Peyer's patch (tissue), 4 donors: ENCODE measurements at regions not wholly inside any gene's neighbourhood (a gene's known extent, or its start where the extent isn't known, plus 50 kb on each side); places are given as distances from the start of the nearest gene placed in this dataset.
"Not testable (repeated sequence)": the region's sequence is repeated elsewhere in the genome, so short reads cannot be mapped to it uniquely, and the experiment has no call there.

Experiments
- DNase-seq, 3 donors: peaks; one replicate each; pipeline ENCODE4 v3.0.0-alpha.2; 2017 to 2019
- H3K27ac ChIP-seq, 4 donors: fragments of 200-600 bp; sonication (generic); one replicate each; pipeline ENCODE4 v1.5.1; 2016 to 2019
- H3K27me3 ChIP-seq, 2 donors: fragments of 200-600 bp; sonication (generic); one replicate each; pipeline ENCODE4 v1.5.1; 2019
- H3K36me3 ChIP-seq, 3 donors: fragments of 200-600 bp; sonication (generic); one replicate each; pipeline ENCODE4 v1.5.1; 2016 to 2019
- H3K4me1 ChIP-seq, 4 donors: fragments of 200-600 bp; sonication (generic); one replicate each; pipeline ENCODE4 v1.5.1; 2016 to 2019
- H3K4me3 ChIP-seq, 4 donors: fragments of 200-600 bp; sonication (generic); 1 replicate in 3 of 4; 2 replicates in 1 of 4; pipeline ENCODE4 v1.5.1; 2016 to 2019; ENCODE audit warnings: mild to moderate bottlenecking in 1 of 4
- H3K9me3 ChIP-seq, 4 donors: fragments of 200-600 bp; sonication (generic); one replicate each; pipeline ENCODE4 v1.5.1; 2016 to 2019; ENCODE audit warnings: mild to moderate bottlenecking in 1 of 4
- CTCF ChIP-seq, 6 experiments: fragments of 450-650 bp in 4 of 6; fragments of 200-600 bp in 2 of 6; sonication (generic) in 1 of 6; IDR thresholded peaks; one replicate each; pipeline ENCODE4 v1.5.1; 2017 to 2019; ENCODE audit warnings: antibody characterized with exemption in 6 of 6, mild to moderate bottlenecking in 3 of 6, moderate library complexity in 1 of 6
- POLR2A ChIP-seq, 2 donors: fragments of 450-650 bp; IDR thresholded peaks; one replicate each; pipeline ENCODE4 v1.5.1; 2017; ENCODE audit warnings: antibody characterized with exemption in 2 of 2, mild to moderate bottlenecking in 2 of 2, moderate library complexity in 2 of 2

DNA sequence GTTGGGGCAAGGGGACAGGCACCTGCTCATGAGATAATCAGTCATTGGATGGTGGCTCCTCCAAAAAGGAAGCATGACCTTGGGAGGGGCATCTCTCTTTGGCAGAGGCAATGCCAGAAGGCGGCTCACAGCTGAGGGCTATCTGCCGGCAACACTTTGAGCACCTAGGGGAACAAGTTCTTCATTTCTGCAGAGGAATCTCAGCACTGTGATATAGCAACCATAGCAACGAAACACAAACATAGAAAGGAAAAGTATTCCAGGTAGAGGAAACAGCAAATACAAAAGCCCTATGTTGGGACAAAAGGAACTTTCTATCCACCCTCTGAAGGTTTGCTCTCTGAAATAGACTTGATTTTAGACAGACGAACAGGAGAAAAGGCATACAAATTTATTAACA is 89.1 kb upstream of the NEDD4L start:
- no peaks in the 10 kb centered on the region for H3K9me3 ChIP-seq
- no peaks in the 10 kb centered on the region for H3K27me3 ChIP-seq
- H3K27ac ChIP-seq = no peak overlapping the region
- no peaks in the 10 kb centered on the region for H3K36me3 ChIP-seq
- TF ChIP-seq POLR2A (IDR thresholded peaks at IDR 0.05) = no peak
- no peak for TF ChIP-seq CTCF (IDR thresholded peaks at IDR 0.05)
- DNase-seq = peak in 1 of 3 donors; percentile 51
- H3K4me1 ChIP-seq = peaks cover 0 to 28% (median 0%) of the 10 kb centered on the region in 4 donors
- H3K4me3 ChIP-seq = no peak overlapping the region

GRCh38 chr18:57953883-57954282 is 90.1 kb upstream of the NEDD4L start:
- Histone ChIP-seq H3K9me3 (no peaks in the 10 kb centered on the region), H3K4me1 (peaks cover 0 to 28% (median 0%) of the 10 kb centered on the region in 4 donors), H3K27me3 (no peaks in the 10 kb centered on the region), H3K4me3 (no peak overlapping the region), H3K36me3 (no peaks in the 10 kb centered on the region), H3K27ac (no peak overlapping the region)
- DNase-seq = peak in 2 of 3 donors; percentile 71 to 83
- TF ChIP-seq POLR2A (IDR thresholded peaks at IDR 0.05) = no peak
- peak in 1 of 6 experiments; percentile 2 for TF ChIP-seq CTCF (IDR thresholded peaks at IDR 0.05)

DNA sequence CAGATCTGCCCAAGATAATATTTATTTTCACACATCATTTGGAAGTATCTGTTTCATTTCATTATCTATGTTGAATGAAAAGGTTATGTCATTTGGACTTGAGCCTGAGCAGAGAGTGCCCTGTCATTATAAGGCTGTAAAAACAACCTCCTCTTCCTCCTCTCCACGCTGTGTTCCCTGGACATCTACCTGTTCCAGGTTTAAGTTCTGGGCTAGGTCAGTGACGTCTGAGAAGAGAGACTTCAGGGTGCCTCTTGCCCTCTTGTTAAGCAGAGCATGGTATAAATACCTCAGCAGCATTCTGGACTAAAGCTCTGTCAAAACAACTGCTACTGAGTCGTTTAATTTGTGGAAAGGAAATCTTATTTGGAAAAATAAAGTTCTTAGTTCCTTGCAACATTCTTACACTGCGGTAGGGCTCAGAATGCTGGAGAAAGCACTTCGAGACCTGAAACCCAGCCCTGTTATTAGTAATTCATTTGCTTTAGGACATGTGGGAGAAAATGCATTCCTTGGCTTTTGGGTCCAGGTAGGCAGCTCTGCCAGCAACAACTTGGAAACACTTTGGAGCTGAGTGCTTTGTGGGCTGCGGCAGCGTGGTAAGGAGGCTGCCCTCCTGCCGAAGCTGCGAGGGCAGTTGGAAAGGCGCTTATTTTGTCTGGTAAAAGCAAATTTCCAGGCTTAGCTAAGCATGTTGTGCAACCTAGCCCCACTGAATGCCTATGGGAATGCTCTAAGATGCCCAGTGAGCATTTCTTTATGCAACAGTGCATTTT is 91.8 kb upstream of the NEDD4L start:
- no peaks in the 10 kb centered on the region for H3K36me3 ChIP-seq
- H3K9me3 ChIP-seq = no peaks in the 10 kb centered on the region
- DNase-seq = peak in 1 of 3 donors; percentile 61
- no peaks in the 10 kb centered on the region for H3K27me3 ChIP-seq
- H3K27ac ChIP-seq = peak overlapping the region in 3 of 4 donors; percentile 40 to 55 (median 48)
- H3K4me3 ChIP-seq = no peak overlapping the region
- peaks cover 0 to 26% (median 0%) of the 10 kb centered on the region in 4 donors for H3K4me1 ChIP-seq
- TF ChIP-seq CTCF (IDR thresholded peaks at IDR 0.05) = no peak
- no peak for TF ChIP-seq POLR2A (IDR thresholded peaks at IDR 0.05)

DNA sequence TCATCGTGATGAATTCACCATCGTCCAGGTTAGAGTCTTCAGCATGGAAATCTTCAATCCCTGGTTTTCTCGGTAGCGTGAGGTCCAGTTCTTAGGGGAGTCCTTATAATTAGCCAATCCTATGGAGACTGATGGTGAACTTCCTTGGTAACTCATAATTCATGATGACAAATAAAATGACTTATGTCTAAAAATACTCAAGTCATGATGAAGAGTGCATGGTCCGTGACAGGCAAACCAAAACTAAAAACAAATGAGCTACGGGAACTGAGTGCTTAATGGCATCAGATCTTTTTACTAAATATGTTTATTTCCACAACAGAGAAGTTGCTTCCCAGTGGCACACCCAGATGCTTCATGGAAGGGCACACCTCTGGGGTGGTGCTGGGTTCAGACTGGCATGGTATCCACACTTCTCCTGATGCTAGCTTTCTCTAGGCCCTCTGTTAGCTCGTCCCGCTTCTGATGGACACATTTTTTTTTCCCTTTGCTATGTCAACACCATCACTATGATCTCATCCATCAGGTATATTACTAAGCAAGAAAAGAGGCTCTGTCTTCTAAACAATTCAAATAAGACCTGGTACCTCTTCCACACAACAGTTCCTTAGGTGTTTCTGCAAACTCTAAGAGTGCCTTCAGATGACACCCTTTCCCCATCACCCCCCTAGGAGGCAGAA is 92.8 kb upstream of the NEDD4L start:
- Histone ChIP-seq H3K4me1 (peaks cover 0 to 20% (median 0%) of the 10 kb centered on the region in 4 donors), H3K4me3 (no peak overlapping the region), H3K9me3 (no peaks in the 10 kb centered on the region), H3K27ac (peak overlapping the region in 2 of 4 donors; percentile 40 to 55), H3K36me3 (no peaks in the 10 kb centered on the region), H3K27me3 (no peaks in the 10 kb centered on the region)
- DNase-seq = no peak
- TF ChIP-seq CTCF (IDR thresholded peaks at IDR 0.05) = no peak
- TF ChIP-seq POLR2A (IDR thresholded peaks at IDR 0.05) = no peak

- TF ChIP-seq POLR2A (IDR thresholded peaks at IDR 0.05) (no peak), CTCF (IDR thresholded peaks at IDR 0.05) (no peak)
- Histone ChIP-seq H3K27ac (no peak overlapping the region), H3K4me3 (no peak overlapping the region), H3K36me3 (no peaks in the 10 kb centered on the region), H3K4me1 (peaks cover 0 to 20% (median 0%) of the 10 kb centered on the region in 4 donors), H3K27me3 (no peaks in the 10 kb centered on the region), H3K9me3 (no peaks in the 10 kb centered on the region)
- DNase-seq = no peak
These were observed 93.5 kb upstream of the NEDD4L start for GRCh38 chr18:57950542-57950941.

- H3K27me3 ChIP-seq, DNase-seq, H3K9me3 ChIP-seq, H3K36me3 ChIP-seq, H3K27ac ChIP-seq, H3K4me3 ChIP-seq: not testable (repeated sequence)
- peaks cover 0 to 20% (median 0%) of the 10 kb centered on the region in 4 donors for H3K4me1 ChIP-seq
These were observed 94.7 kb upstream of the NEDD4L start for GRCh38 chr18:57949335-57949734.
